HG02981 (cell line): ENCODE measurements at regions not wholly inside any gene's neighbourhood (a gene's known extent, or its start where the extent isn't known, plus 50 kb on each side); places are given as distances from the start of the nearest gene placed in this dataset.

ENCODE experiments used
- ATAC-seq: cut with Tn5 transposase; IDR thresholded peaks from one replicate; pipeline ENCODE4 v1.9.1; 2021; ENCODE audit warnings: mild to moderate bottlenecking, moderate library complexity; ENCODE audit not compliant: unreplicated experiment

GRCh38 chr1:228823200-228823599 lies 87.9 kb downstream of the RHOU start:
- ATAC-seq = no peak

GRCh38 chr1:228824366-228824765 lies 89.1 kb downstream of the RHOU start:
- no peak for ATAC-seq

GRCh38 chr1:228825041-228825440 lies 89.8 kb downstream of the RHOU start:
- no peak for ATAC-seq

GRCh38 chr1:228825840-228826484 lies 90.7 kb downstream of the RHOU start:
- ATAC-seq = peak; percentile 78

- ATAC-seq = no peak
Measured at GRCh38 chr1:228827019-228827418, 91.7 kb downstream of the RHOU start.

- ATAC-seq = no peak
Measured at GRCh38 chr1:228828151-228828550, 92.9 kb downstream of the RHOU start.

- ATAC-seq = no peak
Measured at GRCh38 chr1:228830185-228830953, 95.1 kb downstream of the RHOU start.

GRCh38 chr1:228830954-228831481 lies 95.7 kb downstream of the RHOU start:
- peak; percentile 88 for ATAC-seq

GRCh38 chr1:228833911-228834688 lies 98.8 kb downstream of the RHOU start:
- ATAC-seq = no peak

GRCh38 chr1:228835456-228835855 lies 100.2 kb downstream of the RHOU start:
- ATAC-seq = no peak

GRCh38 chr1:228835911-228836310 lies 100.6 kb downstream of the RHOU start:
- no peak for ATAC-seq

- no peak for ATAC-seq
Measured at GRCh38 chr1:228836427-228836826, 101.1 kb downstream of the RHOU start.

- no peak for ATAC-seq
Measured at GRCh38 chr1:228837032-228837431, 101.8 kb downstream of the RHOU start.

- ATAC-seq = peak; percentile 54
Measured at GRCh38 chr1:228837817-228838716, 102.8 kb downstream of the RHOU start.

GRCh38 chr1:228838717-228839500 lies 103.6 kb downstream of the RHOU start:
- no peak for ATAC-seq

GRCh38 chr1:228839656-228840055 lies 104.4 kb downstream of the RHOU start:
- ATAC-seq = no peak

- no peak for ATAC-seq
Measured at GRCh38 chr1:228841632-228842031, 106.4 kb downstream of the RHOU start.

- ATAC-seq = no peak
Measured at GRCh38 chr1:228842094-228842775, 107.0 kb downstream of the RHOU start.

GRCh38 chr1:228845101-228845500 lies 109.8 kb downstream of the RHOU start:
- ATAC-seq = no peak
